Sigmoid colon (tissue), 4 donors: ENCODE measurements at regions not wholly inside any gene's neighbourhood (a gene's known extent, or its start where the extent isn't known, plus 50 kb on each side); places are given as distances from the start of the nearest gene placed in this dataset.

Experiments
- CTCF ChIP-seq, 4 experiments: fragments of 450-650 bp in 3 of 4; fragments of 200-600 bp in 1 of 4; IDR thresholded peaks; one replicate each; pipeline ENCODE4 v1.5.1; 2016 to 2019; ENCODE audit warnings: antibody characterized with exemption in 4 of 4, mild to moderate bottlenecking in 3 of 4, moderate library complexity in 2 of 4
- EP300 ChIP-seq, 4 donors: sonication (generic); formaldehyde crosslinking; IDR thresholded peaks; one replicate each; pipeline ENCODE4 v1.6.1; 2017; ENCODE audit warnings: antibody characterized with exemption in 4 of 4
- POLR2AphosphoS5 ChIP-seq, 4 donors: sonication (generic); formaldehyde crosslinking; IDR thresholded peaks; one replicate each; pipeline ENCODE4 v1.6.1; 2017; ENCODE audit warnings: antibody characterized with exemption in 4 of 4

DNA sequence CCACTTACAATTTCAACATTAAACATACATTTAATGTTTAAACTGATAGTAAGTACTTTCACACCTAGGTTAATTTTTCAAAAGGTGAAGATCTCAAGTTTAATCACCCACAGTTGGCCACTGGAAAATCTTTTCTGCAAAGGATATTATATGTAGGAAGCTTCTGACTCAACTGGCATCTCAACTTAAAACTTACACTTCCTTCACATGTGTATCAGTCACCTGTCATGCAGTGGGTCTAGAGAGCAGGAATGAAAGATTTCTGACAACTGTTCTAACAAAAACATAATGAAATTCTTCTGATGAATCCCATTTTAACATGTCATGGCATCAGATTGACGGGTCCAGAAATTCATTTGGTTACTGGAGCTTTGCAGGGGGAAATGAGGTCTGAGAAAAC, 192.8 kb downstream of the KLHL28 start:
- TF ChIP-seq CTCF (IDR thresholded peaks at IDR 0.05), result no peak
- no peak for TF ChIP-seq POLR2AphosphoS5 (IDR thresholded peaks at IDR 0.05)
- no peak for TF ChIP-seq EP300 (IDR thresholded peaks at IDR 0.05)
